ENCODE measurements at regions not wholly inside any gene's neighbourhood (a gene's known extent, or its start where the extent isn't known, plus 50 kb on each side); places are given as distances from the start of the nearest gene placed in this dataset.

DNA sequence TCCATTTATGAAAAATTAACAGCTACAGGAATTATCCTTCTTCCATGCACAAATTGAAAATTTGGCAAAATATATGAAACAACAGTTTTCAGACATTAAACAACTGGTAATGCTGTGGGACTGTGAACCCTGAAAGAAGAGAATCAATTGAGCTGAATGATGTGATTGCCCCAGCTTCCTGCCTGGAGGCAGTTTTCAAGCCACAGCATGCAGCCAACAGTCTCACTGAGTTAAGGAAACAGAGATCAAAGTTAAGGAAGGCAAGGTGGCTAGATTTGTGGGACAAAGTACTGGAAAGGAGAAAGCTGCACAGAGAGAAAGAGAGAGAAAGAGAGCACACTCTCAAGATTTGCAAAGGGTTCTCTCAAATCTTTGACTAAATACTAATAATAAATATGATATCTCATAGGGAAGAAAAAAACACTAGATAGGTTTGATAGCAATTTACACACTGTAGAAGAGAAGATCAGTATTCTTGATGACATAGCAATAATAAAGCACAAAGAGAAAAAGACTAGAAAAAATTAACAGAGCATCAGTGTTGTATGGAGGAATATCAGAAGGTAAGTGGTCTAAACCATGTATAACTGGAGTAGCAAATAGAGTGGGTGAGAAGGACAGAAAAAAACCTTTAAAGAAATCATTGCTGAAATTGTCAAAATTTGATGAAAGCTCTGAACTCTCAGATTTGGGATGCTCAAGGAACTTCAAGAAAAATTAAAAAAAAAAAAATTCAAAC lies 70.1 kb upstream of the CNKSR3 start:
- no peak overlapping the region for H3K27ac Mint-ChIP-seq (ENCODE audit: unreplicated experiment)
- peaks cover 7% of the 10 kb centered on the region for H3K36me3 Mint-ChIP-seq (ENCODE audit: low read depth)
- TF ChIP-seq, protein P1, sequence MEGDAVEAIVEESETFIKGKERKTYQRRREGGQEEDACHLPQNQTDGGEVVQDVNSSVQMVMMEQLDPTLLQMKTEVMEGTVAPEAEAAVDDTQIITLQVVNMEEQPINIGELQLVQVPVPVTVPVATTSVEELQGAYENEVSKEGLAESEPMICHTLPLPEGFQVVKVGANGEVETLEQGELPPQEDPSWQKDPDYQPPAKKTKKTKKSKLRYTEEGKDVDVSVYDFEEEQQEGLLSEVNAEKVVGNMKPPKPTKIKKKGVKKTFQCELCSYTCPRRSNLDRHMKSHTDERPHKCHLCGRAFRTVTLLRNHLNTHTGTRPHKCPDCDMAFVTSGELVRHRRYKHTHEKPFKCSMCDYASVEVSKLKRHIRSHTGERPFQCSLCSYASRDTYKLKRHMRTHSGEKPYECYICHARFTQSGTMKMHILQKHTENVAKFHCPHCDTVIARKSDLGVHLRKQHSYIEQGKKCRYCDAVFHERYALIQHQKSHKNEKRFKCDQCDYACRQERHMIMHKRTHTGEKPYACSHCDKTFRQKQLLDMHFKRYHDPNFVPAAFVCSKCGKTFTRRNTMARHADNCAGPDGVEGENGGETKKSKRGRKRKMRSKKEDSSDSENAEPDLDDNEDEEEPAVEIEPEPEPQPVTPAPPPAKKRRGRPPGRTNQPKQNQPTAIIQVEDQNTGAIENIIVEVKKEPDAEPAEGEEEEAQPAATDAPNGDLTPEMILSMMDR (IDR thresholded peaks at IDR 0.05): no peak
- DNase-seq (ENCODE audit: low spot score): no peak
- H3K27me3 Mint-ChIP-seq (ENCODE audit: low read depth): no peaks in the 10 kb centered on the region
- peaks cover 11% of the 10 kb centered on the region for H3K9me3 Mint-ChIP-seq (ENCODE audit: low read depth)
- H3K4me1 Mint-ChIP-seq (ENCODE audit: low read depth): no peaks in the 10 kb centered on the region
- H3K4me3 Mint-ChIP-seq (ENCODE audit: unreplicated experiment): no peak overlapping the region

DNA sequence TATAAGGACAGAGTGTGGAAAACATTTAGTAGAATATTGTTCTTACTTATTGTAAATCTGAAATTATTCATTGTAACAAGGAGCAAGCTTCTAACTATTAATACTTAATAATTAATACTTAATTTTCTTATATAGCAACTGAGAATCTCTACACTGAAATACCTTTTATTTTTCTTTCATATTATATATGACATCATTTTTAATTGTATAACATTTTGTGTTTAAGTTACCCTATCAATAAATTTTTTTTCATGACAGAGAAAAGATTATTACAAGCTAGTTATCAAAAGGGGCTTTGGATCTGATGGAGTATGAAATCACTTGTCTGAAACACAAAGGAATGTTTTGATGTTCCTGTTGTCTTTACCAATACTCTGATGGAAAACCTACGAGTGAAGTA lies 72.2 kb upstream of the CNKSR3 start:
- H3K4me3 Mint-ChIP-seq (ENCODE audit: unreplicated experiment): no peak overlapping the region
- no peaks in the 10 kb centered on the region for H3K27me3 Mint-ChIP-seq (ENCODE audit: low read depth)
- H3K27ac Mint-ChIP-seq (ENCODE audit: unreplicated experiment): no peak overlapping the region
- peaks cover 11% of the 10 kb centered on the region for H3K9me3 Mint-ChIP-seq (ENCODE audit: low read depth)
- no peaks in the 10 kb centered on the region for H3K4me1 Mint-ChIP-seq (ENCODE audit: low read depth)
- no peak for DNase-seq (ENCODE audit: low spot score)
- TF ChIP-seq, protein P1 (IDR thresholded peaks at IDR 0.05): no peak
- peaks cover 7% of the 10 kb centered on the region for H3K36me3 Mint-ChIP-seq (ENCODE audit: low read depth)

DNA sequence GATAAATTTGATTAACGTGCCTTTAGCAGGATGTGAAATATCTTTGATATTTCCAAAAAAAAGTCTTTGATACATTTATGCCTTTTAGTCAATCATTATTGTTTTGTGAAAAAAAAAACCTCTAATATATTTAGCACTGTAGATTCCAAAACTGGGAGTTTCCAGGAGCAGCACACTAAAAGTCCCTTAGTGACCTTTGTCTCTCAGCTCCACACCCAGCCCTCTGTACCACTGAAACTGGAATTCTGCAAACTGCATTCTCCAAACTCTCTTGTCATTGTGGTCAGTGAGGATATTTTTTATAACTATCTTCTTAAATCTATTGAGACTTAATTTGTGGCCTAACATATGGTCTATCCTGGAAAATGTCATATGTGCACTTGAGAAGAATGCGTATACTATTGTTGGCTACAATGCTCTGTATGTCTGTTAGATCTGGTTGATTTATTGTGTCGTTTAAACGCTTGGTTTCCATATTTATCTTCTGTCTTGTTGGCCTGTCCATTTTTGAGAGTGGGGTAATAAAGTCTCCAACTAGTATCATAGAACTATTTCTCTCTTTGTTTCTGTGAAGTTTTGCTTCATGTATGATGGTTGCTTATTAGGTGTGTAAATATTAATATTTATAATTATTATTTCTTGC lies 73.2 kb upstream of the CNKSR3 start:
- DNase-seq (ENCODE audit: low spot score): no peak
- Mint-ChIP-seq H3K4me1 (ENCODE audit: low read depth) (no peaks in the 10 kb centered on the region), H3K4me3 (ENCODE audit: unreplicated experiment) (no peak overlapping the region), H3K36me3 (ENCODE audit: low read depth) (peaks cover 7% of the 10 kb centered on the region), H3K9me3 (ENCODE audit: low read depth) (peaks cover 11% of the 10 kb centered on the region), H3K27me3 (ENCODE audit: low read depth) (no peaks in the 10 kb centered on the region), H3K27ac (ENCODE audit: unreplicated experiment) (no peak overlapping the region)
- TF ChIP-seq, protein P1 (IDR thresholded peaks at IDR 0.05): no peak

DNA sequence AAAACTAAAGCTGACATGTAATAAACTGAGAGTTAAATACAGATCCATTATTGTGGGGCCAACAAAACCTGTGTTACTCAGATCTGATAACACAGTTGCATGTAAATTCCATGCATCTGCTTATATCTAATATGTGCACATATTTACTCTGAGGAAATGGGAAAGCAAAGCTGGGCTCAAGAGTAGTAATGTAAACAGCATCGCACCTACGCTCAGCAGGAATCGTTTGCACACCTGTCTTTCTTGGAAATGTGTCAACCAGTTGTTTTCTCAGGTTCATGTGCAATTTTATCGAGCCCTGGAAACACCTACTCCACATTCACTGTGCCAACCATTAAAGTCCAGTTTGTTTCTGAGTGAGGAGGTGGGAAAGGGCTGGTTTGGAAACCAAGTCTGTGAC lies 80.3 kb upstream of the CNKSR3 start:
- H3K4me1 Mint-ChIP-seq (ENCODE audit: low read depth): peaks cover 8% of the 10 kb centered on the region
- TF ChIP-seq, protein P1 (IDR thresholded peaks at IDR 0.05): no peak
- H3K36me3 Mint-ChIP-seq (ENCODE audit: low read depth): no peaks in the 10 kb centered on the region

DNA sequence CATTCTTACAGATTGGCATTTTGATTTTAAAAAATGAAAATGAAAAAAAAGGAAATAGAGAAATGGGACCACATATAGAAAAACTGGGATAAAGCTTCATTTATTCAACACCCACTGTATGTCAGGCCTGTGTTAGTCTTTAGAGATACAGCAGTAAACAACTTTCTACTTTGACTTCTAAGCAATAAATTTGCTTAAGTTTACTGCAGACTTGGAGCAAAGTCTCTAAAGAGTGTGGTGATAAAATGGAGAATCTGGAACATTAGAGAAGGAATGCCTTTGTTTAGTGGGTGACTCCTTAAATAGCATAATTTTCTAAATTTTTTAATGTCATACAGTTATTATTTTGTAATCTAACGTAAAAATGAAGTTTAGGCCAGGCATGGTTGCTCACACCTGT lies 80.7 kb upstream of the CNKSR3 start:
- H3K4me3 Mint-ChIP-seq (ENCODE audit: unreplicated experiment): no peak overlapping the region
- H3K36me3 Mint-ChIP-seq (ENCODE audit: low read depth): no peaks in the 10 kb centered on the region
- H3K4me1 Mint-ChIP-seq (ENCODE audit: low read depth): peaks cover 8% of the 10 kb centered on the region
- no peaks in the 10 kb centered on the region for H3K9me3 Mint-ChIP-seq (ENCODE audit: low read depth)
- H3K27ac Mint-ChIP-seq (ENCODE audit: unreplicated experiment): no peak overlapping the region
- H3K27me3 Mint-ChIP-seq (ENCODE audit: low read depth): no peaks in the 10 kb centered on the region
- TF ChIP-seq, protein P1 (IDR thresholded peaks at IDR 0.05): no peak
- no peak for DNase-seq (ENCODE audit: low spot score)

More for the DNA sequence above, 80.3 kb upstream of the CNKSR3 start:
- H3K27ac Mint-ChIP-seq (ENCODE audit: unreplicated experiment): no peak overlapping the region
- no peak for DNase-seq (ENCODE audit: low spot score)
- no peaks in the 10 kb centered on the region for H3K9me3 Mint-ChIP-seq (ENCODE audit: low read depth)
- no peaks in the 10 kb centered on the region for H3K27me3 Mint-ChIP-seq (ENCODE audit: low read depth)
- no peak overlapping the region for H3K4me3 Mint-ChIP-seq (ENCODE audit: unreplicated experiment)
